AG10803 (cell line): ENCODE measurements at regions not wholly inside any gene's neighbourhood (a gene's known extent, or its start where the extent isn't known, plus 50 kb on each side); places are given as distances from the start of the nearest gene placed in this dataset.

ENCODE experiments used
- DNase-seq: peaks from one replicate; pipeline ENCODE4 v3.0.0; 2010; ENCODE audit warnings: low read depth
- H3K4me3 ChIP-seq: 2 replicates; pipeline ENCODE4 v1.5.1; 2011; ENCODE audit warnings: mild to moderate bottlenecking, low read length, control low read depth
- TF ChIP-seq, protein P1 (sequence below): conservative IDR thresholded peaks from 2 replicates; pipeline ENCODE4 v1.5.1; 2011; ENCODE audit warnings: mild to moderate bottlenecking, low read length, control low read depth, inconsistent platforms

DNA sequence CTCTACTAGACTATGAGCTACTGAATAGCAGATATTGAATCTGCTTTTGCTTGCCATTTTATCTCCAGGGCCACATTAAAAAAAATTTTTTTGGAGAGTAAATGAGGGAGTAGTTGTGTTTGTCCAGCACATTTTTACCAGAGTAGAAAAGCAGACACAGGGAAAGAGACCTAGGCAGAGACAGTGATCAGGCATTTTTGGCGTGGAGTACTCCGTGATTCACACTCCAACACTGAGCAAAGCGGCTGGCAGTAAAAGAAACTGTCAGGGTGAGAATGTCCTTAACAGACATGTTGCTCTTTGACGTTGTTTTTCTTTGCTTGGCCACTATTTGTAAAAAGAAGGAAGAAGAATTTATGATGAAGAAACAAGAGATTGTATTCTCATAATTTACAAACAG, 304.0 kb downstream of the TDRD3 start:
- H3K4me3 ChIP-seq = no peak overlapping the region
- no peak for DNase-seq
- TF ChIP-seq, protein P1, sequence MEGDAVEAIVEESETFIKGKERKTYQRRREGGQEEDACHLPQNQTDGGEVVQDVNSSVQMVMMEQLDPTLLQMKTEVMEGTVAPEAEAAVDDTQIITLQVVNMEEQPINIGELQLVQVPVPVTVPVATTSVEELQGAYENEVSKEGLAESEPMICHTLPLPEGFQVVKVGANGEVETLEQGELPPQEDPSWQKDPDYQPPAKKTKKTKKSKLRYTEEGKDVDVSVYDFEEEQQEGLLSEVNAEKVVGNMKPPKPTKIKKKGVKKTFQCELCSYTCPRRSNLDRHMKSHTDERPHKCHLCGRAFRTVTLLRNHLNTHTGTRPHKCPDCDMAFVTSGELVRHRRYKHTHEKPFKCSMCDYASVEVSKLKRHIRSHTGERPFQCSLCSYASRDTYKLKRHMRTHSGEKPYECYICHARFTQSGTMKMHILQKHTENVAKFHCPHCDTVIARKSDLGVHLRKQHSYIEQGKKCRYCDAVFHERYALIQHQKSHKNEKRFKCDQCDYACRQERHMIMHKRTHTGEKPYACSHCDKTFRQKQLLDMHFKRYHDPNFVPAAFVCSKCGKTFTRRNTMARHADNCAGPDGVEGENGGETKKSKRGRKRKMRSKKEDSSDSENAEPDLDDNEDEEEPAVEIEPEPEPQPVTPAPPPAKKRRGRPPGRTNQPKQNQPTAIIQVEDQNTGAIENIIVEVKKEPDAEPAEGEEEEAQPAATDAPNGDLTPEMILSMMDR = no peak

DNA sequence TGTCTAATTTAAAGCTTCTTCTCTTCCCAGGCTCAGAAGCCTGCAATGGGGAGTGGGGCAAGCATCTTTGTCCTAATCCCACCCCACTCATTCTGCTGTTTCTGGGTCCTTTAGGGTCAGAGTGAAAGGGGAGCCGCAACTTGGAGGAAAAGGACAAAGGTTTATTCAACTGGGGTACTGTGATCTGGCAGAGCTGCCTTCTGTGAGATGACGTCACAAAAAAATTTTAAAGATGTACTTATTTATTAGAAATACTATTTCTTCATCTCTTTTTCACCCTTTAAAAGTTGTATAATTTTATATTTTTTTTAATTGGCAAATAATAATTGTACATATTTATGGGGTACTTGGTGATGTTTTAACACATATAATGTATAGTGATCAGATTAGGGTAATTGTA, 302.6 kb downstream of the TDRD3 start:
- no peak overlapping the region for H3K4me3 ChIP-seq
- TF ChIP-seq, protein P1 = no peak
- DNase-seq = no peak

DNA sequence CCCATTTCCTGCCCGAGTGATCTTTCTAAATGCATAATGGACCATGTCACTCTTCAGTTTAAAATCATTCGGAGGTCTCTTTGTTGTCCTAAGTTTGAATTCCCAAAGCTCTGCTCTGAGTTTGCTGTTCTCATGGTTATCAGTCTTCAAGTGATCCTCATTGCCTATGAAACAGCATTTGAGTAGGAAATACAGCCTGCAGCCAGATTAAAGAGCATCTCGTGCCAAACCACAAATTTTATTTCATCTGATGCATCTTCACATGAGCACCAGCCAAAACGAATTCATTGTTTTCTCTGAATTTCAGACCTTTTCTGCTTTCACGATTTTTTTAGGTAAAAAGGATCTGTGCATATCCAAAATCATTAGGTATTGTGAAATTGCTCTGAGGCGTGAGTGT, 299.6 kb downstream of the TDRD3 start:
- H3K4me3 ChIP-seq = no peak overlapping the region
- TF ChIP-seq, protein P1 = no peak
- no peak for DNase-seq

DNA sequence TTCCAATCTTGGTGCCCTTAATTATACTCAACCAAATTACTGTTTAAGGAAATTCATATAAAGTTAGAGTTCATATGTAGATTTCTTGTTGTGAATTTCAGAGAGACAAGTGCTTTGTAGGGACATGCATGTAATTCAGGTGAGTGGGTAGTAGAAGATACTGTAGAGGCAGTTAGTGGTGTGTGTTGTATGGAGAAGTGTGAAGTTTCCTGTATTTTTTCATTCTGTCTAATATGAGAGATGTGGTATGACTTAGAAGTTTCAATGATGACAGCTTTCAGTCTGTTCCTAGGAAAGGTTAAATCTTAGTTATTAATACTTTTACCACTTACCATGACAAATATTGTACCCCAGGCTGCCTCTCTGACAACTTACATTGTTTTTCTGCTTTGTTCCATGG, 294.2 kb downstream of the TDRD3 start:
- TF ChIP-seq, protein P1 = no peak
- no peak for DNase-seq
- H3K4me3 ChIP-seq = no peak overlapping the region

DNA sequence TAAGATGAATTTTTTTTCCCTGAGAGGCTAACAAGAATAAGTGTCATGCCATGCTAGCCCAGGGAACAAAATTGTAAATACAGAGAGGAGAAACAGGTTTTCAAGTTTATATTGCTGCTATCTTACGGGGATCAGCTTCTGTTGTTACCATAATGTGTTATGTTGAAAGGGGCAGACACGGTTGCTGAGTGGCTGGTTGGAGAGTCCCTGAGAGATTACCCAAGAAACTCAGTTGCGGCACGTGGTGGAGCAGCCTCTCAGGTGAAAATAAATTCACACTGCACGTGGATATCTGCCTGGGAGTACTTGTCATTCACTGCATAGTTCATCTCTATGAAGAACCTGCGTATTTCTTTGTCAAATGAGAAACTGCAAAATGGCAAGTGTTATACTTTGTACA, 293.6 kb downstream of the TDRD3 start:
- no peak for DNase-seq
- TF ChIP-seq, protein P1 = no peak
- H3K4me3 ChIP-seq = no peak overlapping the region

GRCh38 chr13:60689571-60689970, 292.6 kb downstream of the TDRD3 start:
- DNase-seq = no peak
- TF ChIP-seq, protein P1 = no peak
- H3K4me3 ChIP-seq = no peak overlapping the region

DNA sequence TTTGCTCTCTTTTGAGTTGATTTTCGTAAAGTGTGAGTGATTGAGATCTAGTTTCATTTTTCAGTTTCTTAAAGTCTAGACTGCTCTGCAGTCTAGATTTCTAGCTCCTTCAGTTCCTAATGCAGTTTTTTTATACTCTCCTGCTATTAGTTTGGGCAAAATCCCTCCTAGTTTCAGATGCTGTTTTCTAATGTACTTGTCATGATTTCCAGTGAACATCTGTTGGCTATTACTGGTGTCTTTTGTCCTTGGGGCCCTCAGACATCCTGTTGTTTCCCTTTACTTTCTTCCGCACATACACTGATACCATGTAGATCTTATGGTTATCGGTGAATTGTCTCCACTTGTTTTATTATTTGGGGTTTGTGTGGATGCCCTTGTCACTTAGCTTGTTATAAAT, 292.1 kb downstream of the TDRD3 start:
- TF ChIP-seq, protein P1 = no peak
- H3K4me3 ChIP-seq = no peak overlapping the region
- DNase-seq = no peak
